Keratinocyte (primary cell): ENCODE measurements at regions not wholly inside any gene's neighbourhood (a gene's known extent, or its start where the extent isn't known, plus 50 kb on each side); places are given as distances from the start of the nearest gene placed in this dataset.
A peak's percentile ranks its signal among the peaks of the same experiment; 100 is the strongest.

ENCODE experiments used
- DNase-seq: peaks from one replicate; pipeline ENCODE4 v3.0.0-alpha.2; 2011; ENCODE audit warnings: low read depth, missing footprints, low spot score
- FAIRE-seq: peaks from 2 replicates; lab custom pipeline; 2011; peaks lifted over from hg19 to GRCh38; lab: Jason Lieb, UNC
- H2AFZ ChIP-seq: 2 replicates; pipeline ENCODE4 v1.6.0; 2012; ENCODE audit warnings: low read length, control low read depth, inconsistent platforms; ENCODE audit not compliant: control insufficient read depth
- H3K27ac ChIP-seq: 2 replicates; pipeline ENCODE4 v1.5.1; 2011; ENCODE audit warnings: low read length; ENCODE audit not compliant: control insufficient read depth, insufficient read depth
- H3K27me3 ChIP-seq: 3 replicates; pipeline ENCODE4 v1.6.0; 2011; ENCODE audit warnings: low read length; ENCODE audit not compliant: control insufficient read depth, insufficient read depth; ENCODE audit errors: extremely low read depth
- H3K36me3 ChIP-seq, 2 experiments: 2 replicates in 1 of 2; 3 replicates in 1 of 2; pipeline ENCODE4 v1.5.1; 2011; ENCODE audit warnings: low read length in 2 of 2, mild to moderate bottlenecking in 1 of 2; ENCODE audit not compliant: control insufficient read depth in 2 of 2, insufficient read depth in 2 of 2; ENCODE audit errors: extremely low read depth in 1 of 2
- H3K4me1 ChIP-seq: 3 replicates; pipeline ENCODE4 v1.5.1; 2011; ENCODE audit warnings: low read length; ENCODE audit not compliant: control insufficient read depth, insufficient read depth; ENCODE audit errors: extremely low read depth
- H3K4me2 ChIP-seq: 3 replicates; pipeline ENCODE4 v1.6.0; 2011; ENCODE audit warnings: low read depth, low read length; ENCODE audit not compliant: control insufficient read depth, insufficient read depth; ENCODE audit errors: extremely low read depth
- H3K4me3 ChIP-seq, 3 experiments: fragments of 200-600 bp in 1 of 3; sonication (generic) in 1 of 3; 2 replicates in 2 of 3; 3 replicates in 1 of 3; pipeline ENCODE4 v1.5.1; 2011 to 2016; ENCODE audit warnings: low read length in 3 of 3, mild to moderate bottlenecking in 3 of 3, control low read depth in 2 of 3, inconsistent platforms in 1 of 3, low read depth in 1 of 3, mixed read lengths in 1 of 3, mixed run types in 1 of 3, moderate library complexity in 1 of 3; ENCODE audit not compliant: control insufficient read depth in 2 of 3, insufficient read depth in 2 of 3; ENCODE audit errors: extremely low read depth in 1 of 3
- H3K79me2 ChIP-seq: 2 replicates; pipeline ENCODE4 v1.6.0; 2012; ENCODE audit warnings: low read length; ENCODE audit not compliant: control insufficient read depth, insufficient read depth
- H3K9ac ChIP-seq: 3 replicates; pipeline ENCODE4 v1.6.0; 2011; ENCODE audit warnings: low read length; ENCODE audit not compliant: control insufficient read depth, insufficient read depth; ENCODE audit errors: extremely low read depth
- H3K9me1 ChIP-seq: 3 replicates; pipeline ENCODE4 v1.6.0; 2011; ENCODE audit warnings: low read length; ENCODE audit not compliant: control insufficient read depth, insufficient read depth; ENCODE audit errors: extremely low read depth
- H3K9me3 ChIP-seq: 2 replicates; pipeline ENCODE4 v1.5.1; 2012; ENCODE audit warnings: low read depth, low read length; ENCODE audit not compliant: control insufficient read depth
- H4K20me1 ChIP-seq: 3 replicates; pipeline ENCODE4 v1.6.0; 2011; ENCODE audit warnings: low read length; ENCODE audit not compliant: control insufficient read depth, insufficient read depth; ENCODE audit errors: extremely low read depth
- EZH2 ChIP-seq: IDR thresholded peaks from one replicate; pipeline ENCODE4 v1.6.1; 2012; ENCODE audit warnings: inconsistent platforms, mild to moderate bottlenecking, low read length, moderate library complexity
- dilution Hi-C: fragments of 300-500 bp; cut with MboI; formaldehyde crosslinking; loops from one replicate; pipeline ENCODE4 v1.7.0; 2020; ENCODE audit warnings: low sequenced_read_pairs; ENCODE audit not compliant: extremely low pct_ligation_motif_present
- TF ChIP-seq, protein P1 (sequence below), 3 experiments: IDR thresholded peaks in 1 of 3; conservative IDR thresholded peaks in 1 of 3; optimal IDR thresholded peaks in 1 of 3; 2 replicates in 2 of 3; 3 replicates in 1 of 3; pipeline versions ENCODE3 to v1.5.1; 2011; ENCODE audit warnings: low read length in 3 of 3, mild to moderate bottlenecking in 3 of 3, moderate library complexity in 2 of 3, control low read depth in 1 of 3, inconsistent platforms in 1 of 3; ENCODE audit not compliant: insufficient read depth in 2 of 3; ENCODE audit errors: extremely low read depth in 1 of 3

- Histone ChIP-seq H3K4me2 (no peak overlapping the region), H3K27me3 (no peaks in the 10 kb centered on the region), H3K9me3 (no peaks in the 10 kb centered on the region), H3K9me1 (no peaks in the 10 kb centered on the region), H2AFZ (no peak overlapping the region), H3K36me3 (no peaks in the 10 kb centered on the region), H4K20me1 (no peaks in the 10 kb centered on the region), H3K4me1 (peaks cover 31% of the 10 kb centered on the region), H3K27ac (peak overlapping the region; percentile 80), H3K4me3 (no peak overlapping the region), H3K79me2 (no peaks in the 10 kb centered on the region), H3K9ac (no peak overlapping the region)
- FAIRE-seq, result no peak
- DNase-seq, result no peak
- TF ChIP-seq EZH2, result no peak
- TF ChIP-seq, protein P1, sequence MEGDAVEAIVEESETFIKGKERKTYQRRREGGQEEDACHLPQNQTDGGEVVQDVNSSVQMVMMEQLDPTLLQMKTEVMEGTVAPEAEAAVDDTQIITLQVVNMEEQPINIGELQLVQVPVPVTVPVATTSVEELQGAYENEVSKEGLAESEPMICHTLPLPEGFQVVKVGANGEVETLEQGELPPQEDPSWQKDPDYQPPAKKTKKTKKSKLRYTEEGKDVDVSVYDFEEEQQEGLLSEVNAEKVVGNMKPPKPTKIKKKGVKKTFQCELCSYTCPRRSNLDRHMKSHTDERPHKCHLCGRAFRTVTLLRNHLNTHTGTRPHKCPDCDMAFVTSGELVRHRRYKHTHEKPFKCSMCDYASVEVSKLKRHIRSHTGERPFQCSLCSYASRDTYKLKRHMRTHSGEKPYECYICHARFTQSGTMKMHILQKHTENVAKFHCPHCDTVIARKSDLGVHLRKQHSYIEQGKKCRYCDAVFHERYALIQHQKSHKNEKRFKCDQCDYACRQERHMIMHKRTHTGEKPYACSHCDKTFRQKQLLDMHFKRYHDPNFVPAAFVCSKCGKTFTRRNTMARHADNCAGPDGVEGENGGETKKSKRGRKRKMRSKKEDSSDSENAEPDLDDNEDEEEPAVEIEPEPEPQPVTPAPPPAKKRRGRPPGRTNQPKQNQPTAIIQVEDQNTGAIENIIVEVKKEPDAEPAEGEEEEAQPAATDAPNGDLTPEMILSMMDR (optimal IDR thresholded peaks at IDR 0.05 in 1 of 3, IDR thresholded peaks at IDR 0.05 in 1 of 3, conservative IDR thresholded peaks at IDR 0.05 in 1 of 3; ENCODE audit: extremely low read depth in 1 of 3, insufficient read depth in 2 of 3, low read length in 3 of 3), result no peak
- dilution Hi-C loops, result no loop called here
Observed at GRCh38 chr20:53794529-53795115, 201.0 kb upstream of the ZNF217 start.

GRCh38 chr20:53793783-53794383 is 200.2 kb upstream of the ZNF217 start:
- no peak for TF ChIP-seq EZH2
- TF ChIP-seq, protein P1 (optimal IDR thresholded peaks at IDR 0.05 in 1 of 3, IDR thresholded peaks at IDR 0.05 in 1 of 3, conservative IDR thresholded peaks at IDR 0.05 in 1 of 3; ENCODE audit: extremely low read depth in 1 of 3, insufficient read depth in 2 of 3, low read length in 3 of 3), result no peak
- DNase-seq, result no peak
- Histone ChIP-seq H3K27me3 (no peaks in the 10 kb centered on the region), H3K4me2 (peak overlapping the region; percentile 35), H3K9me3 (no peaks in the 10 kb centered on the region), H4K20me1 (no peaks in the 10 kb centered on the region), H3K9ac (no peak overlapping the region), H2AFZ (peak overlapping the region; percentile 47), H3K79me2 (no peaks in the 10 kb centered on the region), H3K4me1 (peaks cover 33% of the 10 kb centered on the region), H3K36me3 (no peaks in the 10 kb centered on the region), H3K27ac (peak overlapping the region; percentile 80), H3K4me3 (no peak overlapping the region), H3K9me1 (no peaks in the 10 kb centered on the region)
- FAIRE-seq, result peak; percentile 17
- dilution Hi-C loops, result no loop called here
